ENCODE measurements at regions not wholly inside any gene's neighbourhood (a gene's known extent, or its start where the extent isn't known, plus 50 kb on each side); places are given as distances from the start of the nearest gene placed in this dataset.

DNA sequence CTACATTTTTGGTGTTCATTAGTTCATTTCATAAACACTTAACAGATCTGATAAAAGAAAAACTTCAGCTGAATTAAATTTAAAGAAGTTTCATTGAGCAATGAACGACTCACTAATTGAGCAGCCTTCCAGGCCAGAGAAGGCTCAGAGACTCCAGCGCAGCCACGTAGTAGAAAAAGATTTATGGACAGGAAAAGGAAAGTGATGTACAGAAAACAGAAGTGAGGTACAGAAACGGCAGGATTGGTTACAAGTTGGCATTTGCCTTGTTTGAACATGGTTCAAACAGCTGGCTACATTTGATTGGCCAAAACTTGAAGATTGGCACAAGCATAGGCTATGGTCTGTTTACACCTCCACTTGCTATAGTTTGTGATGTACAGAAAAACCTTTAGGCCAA is 166.3 kb upstream of the DTNBP1 start:
- H3K4me3 ChIP-seq (ENCODE audit: low read depth, low read length), result no peak overlapping the region
- no peak for DNase-seq (ENCODE audit: low read depth)
- TF ChIP-seq, protein P1, sequence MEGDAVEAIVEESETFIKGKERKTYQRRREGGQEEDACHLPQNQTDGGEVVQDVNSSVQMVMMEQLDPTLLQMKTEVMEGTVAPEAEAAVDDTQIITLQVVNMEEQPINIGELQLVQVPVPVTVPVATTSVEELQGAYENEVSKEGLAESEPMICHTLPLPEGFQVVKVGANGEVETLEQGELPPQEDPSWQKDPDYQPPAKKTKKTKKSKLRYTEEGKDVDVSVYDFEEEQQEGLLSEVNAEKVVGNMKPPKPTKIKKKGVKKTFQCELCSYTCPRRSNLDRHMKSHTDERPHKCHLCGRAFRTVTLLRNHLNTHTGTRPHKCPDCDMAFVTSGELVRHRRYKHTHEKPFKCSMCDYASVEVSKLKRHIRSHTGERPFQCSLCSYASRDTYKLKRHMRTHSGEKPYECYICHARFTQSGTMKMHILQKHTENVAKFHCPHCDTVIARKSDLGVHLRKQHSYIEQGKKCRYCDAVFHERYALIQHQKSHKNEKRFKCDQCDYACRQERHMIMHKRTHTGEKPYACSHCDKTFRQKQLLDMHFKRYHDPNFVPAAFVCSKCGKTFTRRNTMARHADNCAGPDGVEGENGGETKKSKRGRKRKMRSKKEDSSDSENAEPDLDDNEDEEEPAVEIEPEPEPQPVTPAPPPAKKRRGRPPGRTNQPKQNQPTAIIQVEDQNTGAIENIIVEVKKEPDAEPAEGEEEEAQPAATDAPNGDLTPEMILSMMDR (IDR thresholded peaks at IDR 0.05; ENCODE audit: low read depth, low read length, missing control alignments), result no peak

DNA sequence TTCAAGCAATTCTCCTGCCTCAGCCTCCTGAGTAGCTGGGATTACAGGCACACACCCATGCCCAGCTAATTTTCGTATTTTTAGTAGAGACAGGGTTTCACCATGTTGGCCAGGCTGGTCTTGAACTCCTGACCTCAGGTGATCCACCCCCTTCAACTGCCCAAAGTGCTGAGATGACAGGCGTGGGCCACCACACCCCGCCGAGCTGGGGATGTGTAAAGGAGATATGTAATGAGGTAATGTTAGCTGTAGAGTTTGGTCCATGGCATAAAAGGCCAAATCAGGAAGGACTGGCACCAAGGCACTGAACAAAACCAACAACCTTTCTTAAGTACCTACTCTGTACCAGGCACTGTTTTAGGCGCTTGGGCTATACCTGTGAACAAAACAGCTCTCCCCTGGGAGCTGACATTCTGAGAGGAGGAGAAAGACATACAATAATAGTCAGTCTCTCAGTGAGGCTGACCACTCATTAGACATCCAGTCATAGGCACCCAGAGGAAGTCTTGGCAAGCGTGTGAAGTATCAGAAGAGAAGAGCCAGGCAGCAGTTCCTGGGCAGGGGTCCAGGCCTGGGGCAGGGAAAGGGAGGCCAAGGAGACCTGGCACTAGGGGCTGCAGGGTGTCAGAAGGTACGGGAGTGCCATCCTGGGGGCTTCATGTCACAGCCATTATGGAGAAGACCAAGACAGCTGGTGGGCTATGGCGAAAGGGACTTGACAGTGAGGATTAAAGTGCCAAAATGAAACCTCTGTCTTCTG is 164.8 kb upstream of the DTNBP1 start:
- TF ChIP-seq, protein P1 (IDR thresholded peaks at IDR 0.05; ENCODE audit: low read depth, low read length, missing control alignments), result no peak
- no peak for DNase-seq (ENCODE audit: low read depth)
- H3K4me3 ChIP-seq (ENCODE audit: low read depth, low read length), result no peak overlapping the region

DNA sequence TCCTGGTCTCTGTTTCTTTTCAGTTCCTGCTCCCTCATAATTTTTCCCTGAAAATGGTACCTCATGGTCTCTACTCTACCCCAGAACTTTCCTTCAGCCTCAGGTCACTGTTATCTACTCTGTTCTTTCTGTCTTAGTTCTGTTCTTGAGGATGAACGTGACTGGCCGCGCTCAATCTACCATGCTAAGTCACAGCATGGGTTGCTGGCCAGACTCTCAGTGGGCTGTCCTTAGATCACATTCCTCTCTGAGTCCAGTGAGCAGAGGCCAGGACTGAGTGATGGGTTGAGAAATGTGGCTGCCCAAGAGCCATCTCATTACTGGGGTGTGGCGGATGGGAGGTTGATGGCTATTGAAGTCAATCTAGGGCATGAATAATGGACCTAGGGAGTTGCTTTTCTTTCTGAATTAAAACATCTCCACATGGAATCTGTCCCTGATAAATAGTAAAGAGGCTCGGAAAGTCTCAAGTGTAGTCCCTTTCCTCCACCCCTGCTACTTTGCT is 164.0 kb upstream of the DTNBP1 start:
- TF ChIP-seq, protein P1 (IDR thresholded peaks at IDR 0.05; ENCODE audit: low read depth, low read length, missing control alignments), result no peak
- no peak overlapping the region for H3K4me3 ChIP-seq (ENCODE audit: low read depth, low read length)
- no peak for DNase-seq (ENCODE audit: low read depth)

- TF ChIP-seq, protein P1 (IDR thresholded peaks at IDR 0.05; ENCODE audit: low read depth, low read length, missing control alignments), result no peak
- no peak for DNase-seq (ENCODE audit: low read depth)
- H3K4me3 ChIP-seq (ENCODE audit: low read depth, low read length), result no peak overlapping the region
These were observed 162.6 kb upstream of the DTNBP1 start for GRCh38 chr6:15825332-15825930.

GRCh38 chr6:15824811-15825210 is 162.0 kb upstream of the DTNBP1 start:
- no peak overlapping the region for H3K4me3 ChIP-seq (ENCODE audit: low read depth, low read length)
- TF ChIP-seq, protein P1 (IDR thresholded peaks at IDR 0.05; ENCODE audit: low read depth, low read length, missing control alignments), result no peak
- no peak for DNase-seq (ENCODE audit: low read depth)

GRCh38 chr6:15823838-15824414 is 161.1 kb upstream of the DTNBP1 start:
- TF ChIP-seq, protein P1 (IDR thresholded peaks at IDR 0.05; ENCODE audit: low read depth, low read length, missing control alignments), result no peak
- no peak overlapping the region for H3K4me3 ChIP-seq (ENCODE audit: low read depth, low read length)
- DNase-seq (ENCODE audit: low read depth), result peak; percentile 16

All from GM12864 (cell line).